ENCODE measurements at regions not wholly inside any gene's neighbourhood (a gene's known extent, or its start where the extent isn't known, plus 50 kb on each side); places are given as distances from the start of the nearest gene placed in this dataset.

DNA sequence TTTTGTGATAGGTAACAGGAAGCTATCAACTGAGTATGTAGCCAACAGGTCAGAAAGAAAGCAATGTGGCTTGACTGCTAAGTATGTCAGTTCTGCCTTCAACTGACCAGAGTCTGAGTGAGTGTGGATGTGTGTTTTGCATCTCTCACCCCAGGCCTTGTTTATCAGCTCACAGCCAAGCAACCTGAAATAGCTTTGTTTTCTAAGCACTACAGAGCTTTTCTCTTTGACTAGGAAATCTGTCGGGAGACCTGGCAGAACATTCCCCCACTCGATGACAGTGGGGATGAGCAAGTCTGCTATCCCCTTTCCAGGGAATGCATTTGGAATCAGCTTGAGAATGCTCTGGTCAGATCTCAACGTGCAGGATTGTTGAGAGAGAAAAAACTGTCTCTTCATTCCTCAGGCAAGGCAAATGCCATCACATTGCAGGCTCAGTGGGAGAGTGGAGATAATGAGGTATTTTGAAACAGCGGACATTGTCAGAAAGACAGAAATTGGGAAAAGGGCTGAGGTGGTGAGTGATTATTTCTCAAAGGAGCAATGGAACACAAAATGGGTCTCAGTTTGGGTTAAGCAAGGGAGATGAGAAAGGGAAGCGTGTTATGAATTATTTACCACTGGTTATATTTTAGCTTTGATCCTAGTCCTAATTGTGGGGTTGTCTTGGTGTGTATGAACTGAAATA, 233.8 kb upstream of the PIK3C3 start:
- no peak for DNase-seq (ENCODE audit: low spot score)
- Histone ChIP-seq H3K36me3 (no peaks in the 10 kb centered on the region), H3K4me3 (no peak overlapping the region), H3K9me3 (no peaks in the 10 kb centered on the region), H3K4me1 (ENCODE audit: control insufficient read depth in 1 of 2, low read depth in 2 of 2) (no peaks in the 10 kb centered on the region), H3K27ac (no peak overlapping the region), H3K27me3 (replicated peaks; ENCODE audit: insufficient read depth) (no peaks in the 10 kb centered on the region)
- no peak for ATAC-seq (ENCODE audit: insufficient number of reproducible peaks, low FRiP score, low read depth)
- TF ChIP-seq, protein P1, sequence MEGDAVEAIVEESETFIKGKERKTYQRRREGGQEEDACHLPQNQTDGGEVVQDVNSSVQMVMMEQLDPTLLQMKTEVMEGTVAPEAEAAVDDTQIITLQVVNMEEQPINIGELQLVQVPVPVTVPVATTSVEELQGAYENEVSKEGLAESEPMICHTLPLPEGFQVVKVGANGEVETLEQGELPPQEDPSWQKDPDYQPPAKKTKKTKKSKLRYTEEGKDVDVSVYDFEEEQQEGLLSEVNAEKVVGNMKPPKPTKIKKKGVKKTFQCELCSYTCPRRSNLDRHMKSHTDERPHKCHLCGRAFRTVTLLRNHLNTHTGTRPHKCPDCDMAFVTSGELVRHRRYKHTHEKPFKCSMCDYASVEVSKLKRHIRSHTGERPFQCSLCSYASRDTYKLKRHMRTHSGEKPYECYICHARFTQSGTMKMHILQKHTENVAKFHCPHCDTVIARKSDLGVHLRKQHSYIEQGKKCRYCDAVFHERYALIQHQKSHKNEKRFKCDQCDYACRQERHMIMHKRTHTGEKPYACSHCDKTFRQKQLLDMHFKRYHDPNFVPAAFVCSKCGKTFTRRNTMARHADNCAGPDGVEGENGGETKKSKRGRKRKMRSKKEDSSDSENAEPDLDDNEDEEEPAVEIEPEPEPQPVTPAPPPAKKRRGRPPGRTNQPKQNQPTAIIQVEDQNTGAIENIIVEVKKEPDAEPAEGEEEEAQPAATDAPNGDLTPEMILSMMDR (IDR thresholded peaks at IDR 0.05): no peak

DNA sequence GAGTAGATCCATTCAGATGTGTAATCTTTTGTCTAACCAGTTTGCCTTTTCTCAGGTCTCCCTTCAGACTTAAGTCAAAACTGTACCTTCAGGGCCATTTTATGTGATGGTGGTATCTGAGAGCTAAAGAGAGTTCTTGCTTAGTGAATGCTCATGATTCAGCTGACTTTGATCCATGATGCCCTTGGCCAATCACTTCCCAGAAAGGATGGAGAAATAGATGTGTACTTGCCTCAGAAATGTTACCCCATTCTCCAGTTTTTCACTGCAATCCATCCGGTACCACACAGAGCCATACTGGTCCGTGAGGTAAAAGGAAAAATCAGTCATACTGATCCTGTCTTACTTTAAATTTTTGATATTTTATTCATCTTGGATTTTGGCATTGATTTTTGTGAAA, 234.8 kb upstream of the PIK3C3 start:
- Histone ChIP-seq H3K9me3 (no peaks in the 10 kb centered on the region), H3K4me3 (no peak overlapping the region), H3K36me3 (no peaks in the 10 kb centered on the region), H3K27me3 (replicated peaks; ENCODE audit: insufficient read depth) (no peaks in the 10 kb centered on the region), H3K27ac (no peak overlapping the region), H3K4me1 (ENCODE audit: control insufficient read depth in 1 of 2, low read depth in 2 of 2) (no peaks in the 10 kb centered on the region)
- TF ChIP-seq, protein P1 (IDR thresholded peaks at IDR 0.05): no peak
- DNase-seq (ENCODE audit: low spot score): no peak
- ATAC-seq (ENCODE audit: insufficient number of reproducible peaks, low FRiP score, low read depth): no peak

DNA sequence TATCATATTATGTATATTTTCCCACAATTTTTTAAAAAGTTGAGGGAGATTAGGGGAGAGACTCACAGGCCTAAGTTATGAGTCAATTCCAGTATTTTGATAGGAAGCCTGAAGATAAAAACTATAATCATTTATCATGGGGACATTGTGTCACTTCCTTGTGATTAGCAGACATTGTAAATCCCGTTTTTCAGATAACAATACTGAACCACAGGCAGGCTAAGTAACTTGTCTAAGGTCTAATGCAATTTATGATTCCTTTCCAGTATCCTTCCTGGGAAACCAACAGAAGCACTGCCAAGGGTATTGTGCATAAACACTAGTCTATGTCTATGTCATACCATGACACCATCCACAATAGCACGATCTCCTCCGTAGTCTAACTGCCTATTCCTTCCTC, 235.2 kb upstream of the PIK3C3 start:
- H3K4me1 ChIP-seq (ENCODE audit: control insufficient read depth in 1 of 2, low read depth in 2 of 2): no peaks in the 10 kb centered on the region
- no peak overlapping the region for H3K4me3 ChIP-seq
- no peak overlapping the region for H3K27ac ChIP-seq
- TF ChIP-seq, protein P1 (IDR thresholded peaks at IDR 0.05): no peak
- ATAC-seq (ENCODE audit: insufficient number of reproducible peaks, low FRiP score, low read depth): no peak
- H3K9me3 ChIP-seq: no peaks in the 10 kb centered on the region
- H3K36me3 ChIP-seq: no peaks in the 10 kb centered on the region
- DNase-seq (ENCODE audit: low spot score): no peak
- no peaks in the 10 kb centered on the region for H3K27me3 ChIP-seq (replicated peaks; ENCODE audit: insufficient read depth)

DNA sequence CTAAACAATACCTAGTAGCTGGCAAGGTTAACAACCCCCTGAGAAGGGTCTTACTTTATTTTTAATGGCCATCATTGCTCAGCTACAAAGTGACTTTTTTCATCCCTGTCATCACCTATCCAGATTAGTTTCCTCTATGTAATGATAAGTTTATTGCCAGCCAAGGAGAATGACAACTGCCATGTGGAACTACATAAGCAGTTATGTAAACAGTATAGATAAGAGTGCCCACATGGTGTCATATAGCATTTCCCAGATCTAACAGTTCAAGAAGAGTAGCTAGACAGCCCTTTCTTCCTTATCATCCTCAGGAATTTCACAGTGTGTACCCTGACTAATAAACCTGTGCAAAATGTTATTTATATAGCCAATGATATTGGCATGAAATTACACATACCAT, 240.2 kb upstream of the PIK3C3 start:
- H3K9me3 ChIP-seq: no peaks in the 10 kb centered on the region
- TF ChIP-seq, protein P1 (IDR thresholded peaks at IDR 0.05): no peak
- no peak for ATAC-seq (ENCODE audit: insufficient number of reproducible peaks, low FRiP score, low read depth)
- H3K4me3 ChIP-seq: no peak overlapping the region
- H3K4me1 ChIP-seq (ENCODE audit: control insufficient read depth in 1 of 2, low read depth in 2 of 2): no peaks in the 10 kb centered on the region
- H3K27me3 ChIP-seq (replicated peaks; ENCODE audit: insufficient read depth): no peaks in the 10 kb centered on the region
- no peak overlapping the region for H3K27ac ChIP-seq
- no peaks in the 10 kb centered on the region for H3K36me3 ChIP-seq
- no peak for DNase-seq (ENCODE audit: low spot score)

DNA sequence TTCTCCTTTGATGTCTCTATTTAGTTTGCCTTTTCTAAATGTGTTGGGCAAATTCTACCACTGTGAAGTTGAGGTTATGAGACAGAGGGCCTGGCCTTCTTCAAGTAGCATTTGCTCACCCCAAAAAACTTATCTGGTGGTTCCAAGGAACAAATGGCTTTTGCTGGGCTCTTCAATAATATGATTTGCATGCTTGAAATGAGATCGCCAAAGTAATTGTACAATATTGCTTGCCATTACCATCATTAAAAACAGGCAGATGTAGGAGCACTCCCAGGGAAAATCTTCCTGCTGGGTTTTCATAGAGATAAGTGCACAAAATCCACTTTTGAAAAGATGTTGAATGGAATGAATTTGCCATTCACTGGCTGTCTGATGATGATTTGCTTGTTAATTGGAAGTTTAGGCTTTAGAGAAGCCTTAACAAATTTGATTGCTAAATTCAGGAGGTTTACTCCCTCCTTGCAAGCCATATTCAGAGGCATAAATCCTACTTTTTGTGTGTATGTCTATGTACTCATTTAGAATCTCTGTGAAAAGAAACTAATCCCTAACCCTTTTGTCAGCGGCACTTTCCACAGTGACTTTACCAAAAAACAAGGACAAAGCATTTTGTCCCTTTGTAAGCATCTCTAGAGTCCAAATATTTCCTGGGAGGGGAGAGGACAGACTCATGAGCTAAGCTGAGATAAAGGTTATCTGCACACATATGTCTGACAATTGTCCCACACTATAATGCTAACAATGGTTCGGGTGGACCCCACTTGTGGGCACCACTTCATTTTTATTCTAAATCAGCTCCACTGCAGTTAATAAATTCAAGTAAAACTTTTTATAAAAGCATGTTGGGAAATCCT, 240.8 kb upstream of the PIK3C3 start:
- no peak for ATAC-seq (ENCODE audit: insufficient number of reproducible peaks, low FRiP score, low read depth)
- no peaks in the 10 kb centered on the region for H3K27me3 ChIP-seq (replicated peaks; ENCODE audit: insufficient read depth)
- TF ChIP-seq, protein P1 (IDR thresholded peaks at IDR 0.05): no peak

More for the DNA sequence above, 240.8 kb upstream of the PIK3C3 start:
- Histone ChIP-seq H3K4me1 (ENCODE audit: control insufficient read depth in 1 of 2, low read depth in 2 of 2) (no peaks in the 10 kb centered on the region), H3K9me3 (no peaks in the 10 kb centered on the region), H3K36me3 (no peaks in the 10 kb centered on the region), H3K4me3 (no peak overlapping the region), H3K27ac (no peak overlapping the region)
- no peak for DNase-seq (ENCODE audit: low spot score)
